GM18909 (cell line): ENCODE measurements at regions not wholly inside any gene's neighbourhood (a gene's known extent, or its start where the extent isn't known, plus 50 kb on each side); places are given as distances from the start of the nearest gene placed in this dataset.
"Not testable (repeated sequence)": the region's sequence is repeated elsewhere in the genome, so short reads cannot be mapped to it uniquely, and the experiment has no call there.

Experiments used
- ATAC-seq: cut with Tn5 transposase; IDR thresholded peaks from one replicate; pipeline ENCODE4 v1.9.1; 2021; ENCODE audit warnings: mild to moderate bottlenecking; ENCODE audit not compliant: unreplicated experiment, poor library complexity

DNA sequence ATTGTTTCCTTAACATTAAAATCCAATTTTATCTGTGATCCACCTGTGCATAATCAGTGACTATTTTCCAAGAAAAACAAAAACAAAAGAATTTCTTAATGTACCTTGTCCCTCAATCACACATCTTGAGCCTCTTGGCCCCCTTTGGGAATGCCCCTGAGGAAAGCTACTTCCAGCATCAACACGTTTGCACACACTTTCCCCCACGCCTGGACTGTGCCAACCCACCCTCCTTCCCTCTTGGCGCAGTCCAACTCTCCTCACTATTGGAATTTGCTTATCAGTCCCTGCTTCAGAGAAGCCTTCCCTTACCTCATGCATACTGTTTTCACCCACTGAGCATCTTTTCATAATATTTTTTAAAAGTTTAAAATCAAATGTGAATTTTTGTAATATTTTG, 389.4 kb upstream of the NRSN1 start:
- ATAC-seq = no peak

DNA sequence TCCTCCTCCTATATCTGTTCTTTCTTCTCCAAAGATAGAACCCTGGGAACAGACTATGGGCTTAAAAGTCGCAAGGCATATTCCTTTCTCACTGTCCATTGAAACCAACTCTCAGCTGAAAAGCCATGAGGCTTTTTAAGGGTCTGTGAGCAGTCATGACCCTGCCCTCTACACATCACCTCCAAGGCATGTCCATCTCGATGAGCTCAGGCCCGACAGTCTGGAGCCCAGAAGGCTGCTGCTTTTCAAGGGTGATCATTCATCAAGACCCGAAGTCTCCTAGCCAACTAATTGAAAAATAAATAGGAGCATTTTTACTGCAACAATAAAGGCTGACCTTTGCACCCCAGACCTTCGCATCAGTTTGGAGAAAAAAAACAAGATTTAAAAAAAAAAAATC, 378.8 kb upstream of the NRSN1 start:
- no peak for ATAC-seq

DNA sequence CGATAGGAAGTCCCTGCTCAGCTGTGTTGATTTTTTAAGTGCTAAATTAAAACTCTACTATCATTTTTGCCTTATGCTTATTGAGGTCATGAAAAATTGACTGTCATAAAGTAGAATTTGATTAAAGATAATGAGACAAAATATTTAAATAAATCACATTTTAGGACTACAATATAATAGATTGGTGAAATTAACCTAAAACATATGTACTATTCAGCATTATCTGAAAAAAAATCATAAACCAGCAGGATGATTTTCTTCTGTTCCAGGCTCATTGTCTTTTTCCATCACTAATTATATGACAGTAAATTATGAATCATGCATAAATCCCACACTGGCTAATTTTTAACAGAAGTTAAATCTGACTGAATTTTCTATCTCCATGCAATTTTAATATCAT, 373.6 kb upstream of the NRSN1 start:
- no peak for ATAC-seq

DNA sequence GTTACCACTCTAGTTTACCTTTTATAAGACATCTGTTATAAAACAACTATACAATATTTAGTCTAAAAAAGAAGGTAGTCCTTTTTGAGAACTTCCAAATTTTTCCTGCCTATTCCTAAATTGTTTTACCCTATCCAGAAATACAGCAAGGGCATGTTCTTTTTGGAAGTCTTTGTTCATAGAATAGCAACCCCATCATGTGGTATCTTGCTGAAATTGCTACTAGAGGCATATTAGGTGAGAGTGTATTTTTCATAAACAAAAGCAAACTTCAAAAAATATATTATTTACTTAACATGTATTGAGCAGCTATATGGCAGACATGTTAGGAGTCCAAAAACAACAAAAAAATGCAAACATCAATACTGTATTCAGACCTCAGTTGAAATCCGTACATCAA, 371.8 kb upstream of the NRSN1 start:
- ATAC-seq = no peak

DNA sequence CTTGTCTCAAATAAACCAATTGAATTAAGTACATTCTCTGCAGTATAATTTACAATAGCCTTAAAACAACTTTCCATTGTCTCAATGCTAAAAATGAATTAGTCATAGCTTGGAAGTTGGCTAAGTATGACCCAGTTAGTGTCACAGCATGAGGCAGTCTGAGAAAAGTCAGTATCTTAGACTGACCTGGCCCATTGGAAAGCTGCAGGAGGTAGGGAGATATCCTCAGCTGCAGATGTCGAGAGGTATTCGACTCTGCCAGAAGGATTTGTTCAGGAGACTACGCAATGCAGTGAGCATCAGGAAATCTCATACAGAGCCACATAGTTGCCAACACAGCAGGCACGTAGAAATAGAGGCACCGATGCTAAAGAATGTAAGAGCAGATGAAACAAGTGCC, 350.9 kb upstream of the NRSN1 start:
- ATAC-seq = no peak

DNA sequence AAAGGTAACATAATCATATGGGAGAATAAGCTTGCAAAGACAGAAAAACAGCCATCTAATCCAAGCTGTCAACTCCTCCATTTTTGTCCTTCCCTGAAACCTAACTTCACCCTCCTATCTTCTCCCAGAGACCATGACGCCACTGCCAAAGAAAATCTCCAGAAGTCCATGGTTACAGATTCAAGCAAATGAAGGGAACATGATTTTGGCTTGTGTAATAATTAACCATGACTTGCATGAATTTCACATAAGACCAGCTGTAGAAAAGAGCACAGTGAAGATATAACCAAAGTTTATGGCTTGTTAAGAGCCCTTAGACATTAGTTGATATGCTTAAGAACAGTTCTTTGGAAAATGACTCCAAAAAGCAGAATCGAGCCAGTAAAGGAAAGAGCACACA, 342.1 kb upstream of the NRSN1 start:
- no peak for ATAC-seq

DNA sequence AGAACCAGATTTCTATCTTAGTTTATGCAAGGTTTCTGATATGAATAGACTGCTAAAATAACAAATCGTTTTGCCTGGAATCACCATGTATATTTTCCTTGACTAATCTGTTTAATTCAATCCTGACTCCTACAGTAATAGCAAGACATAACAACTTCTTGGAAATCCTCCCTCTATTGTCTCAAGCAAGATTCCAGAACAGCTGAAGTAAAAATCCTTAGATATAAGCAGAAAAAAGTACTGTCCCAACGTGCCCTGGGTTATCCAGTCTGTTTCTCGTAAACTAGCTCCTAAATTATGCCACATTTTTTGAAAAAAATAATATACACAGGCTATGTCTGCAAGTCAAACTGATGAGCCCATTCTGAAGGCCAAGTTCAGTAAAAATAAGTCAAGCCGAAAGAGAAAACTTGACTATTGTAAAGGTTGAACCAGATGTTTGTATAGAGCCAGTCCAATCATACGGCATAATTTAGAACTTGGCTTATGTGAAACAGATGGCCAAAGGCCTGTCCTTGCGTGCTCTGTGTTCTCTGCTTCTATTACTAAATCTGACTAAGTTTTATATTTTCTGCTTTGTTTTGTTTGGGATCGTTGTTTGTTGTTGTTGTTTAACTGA, 341.6 kb upstream of the NRSN1 start:
- ATAC-seq = no peak

DNA sequence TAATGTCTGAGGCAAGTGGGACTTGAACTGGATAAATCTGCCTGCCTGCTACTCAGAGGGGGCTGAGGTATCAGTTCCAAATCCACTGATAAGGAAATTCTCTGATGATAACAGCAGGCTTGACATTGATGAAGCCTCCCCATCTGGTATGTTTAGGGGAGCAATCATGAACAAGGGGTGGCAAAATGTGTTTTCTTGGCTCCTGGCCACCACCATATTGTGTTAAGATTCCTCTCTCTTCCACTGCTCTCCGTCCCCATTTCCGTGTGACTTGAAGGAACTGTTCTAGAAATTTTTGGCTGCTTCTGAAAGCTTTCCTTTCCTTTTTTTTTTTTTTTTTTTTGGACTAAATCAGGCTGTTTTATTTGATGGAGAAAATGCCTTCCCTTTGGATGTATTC, 335.3 kb upstream of the NRSN1 start:
- no peak for ATAC-seq

DNA sequence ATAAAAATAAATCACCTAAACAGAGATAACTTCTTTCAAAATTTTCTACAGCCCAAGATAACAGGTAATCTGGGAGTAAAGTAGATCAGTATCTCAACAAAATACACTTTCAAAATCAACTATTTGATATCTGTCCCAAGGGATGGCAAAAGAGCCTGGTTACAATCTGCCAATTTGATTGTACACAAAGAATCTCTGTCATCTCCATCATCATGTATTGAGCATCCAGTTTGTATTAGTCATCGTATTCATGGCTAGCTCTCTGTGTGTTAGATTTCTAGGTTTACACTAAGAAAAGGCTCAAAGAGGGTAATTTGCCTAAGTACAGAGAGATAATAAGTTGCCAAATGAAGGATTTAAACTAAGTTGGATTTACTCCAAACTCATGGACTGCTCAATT, 329.0 kb upstream of the NRSN1 start:
- ATAC-seq = no peak

DNA sequence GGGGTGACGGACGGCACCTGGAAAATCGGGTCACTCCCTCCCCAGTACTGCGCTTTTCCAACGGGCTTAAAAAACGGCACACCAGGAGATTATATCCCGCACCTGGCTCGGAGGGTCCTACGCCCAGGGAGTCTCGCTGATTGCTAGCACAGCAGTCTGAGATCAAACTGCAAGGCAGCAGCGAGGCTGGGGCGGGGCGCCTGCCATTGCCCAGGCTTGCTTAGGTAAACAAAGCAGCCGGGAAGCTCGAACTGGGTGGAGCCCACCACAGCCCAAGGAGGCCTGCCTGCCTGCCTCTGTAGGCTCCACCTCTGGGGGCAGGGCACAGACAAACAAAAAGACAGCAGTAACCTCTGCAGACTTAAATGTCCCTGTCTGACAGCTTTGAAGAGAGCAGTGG, 321.7 kb upstream of the NRSN1 start:
- not testable (repeated sequence) for ATAC-seq

DNA sequence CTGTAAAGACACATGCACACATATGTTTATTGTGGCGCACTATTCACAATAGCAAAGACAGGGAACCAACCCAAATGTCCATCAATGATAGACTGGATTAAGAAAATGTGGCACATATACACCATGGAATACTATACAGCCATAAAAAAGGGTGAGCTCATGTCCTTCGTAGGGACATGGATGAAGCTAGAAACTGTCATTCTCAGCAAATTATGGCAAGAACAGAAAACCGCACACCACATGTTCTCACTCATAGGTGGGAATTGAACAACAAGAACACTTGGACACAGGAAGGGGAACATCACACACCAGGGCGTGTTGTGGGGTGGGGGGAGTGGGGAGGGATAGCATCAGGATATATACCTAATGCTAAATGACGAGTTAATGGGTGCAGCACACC, 304.9 kb upstream of the NRSN1 start:
- not testable (repeated sequence) for ATAC-seq

DNA sequence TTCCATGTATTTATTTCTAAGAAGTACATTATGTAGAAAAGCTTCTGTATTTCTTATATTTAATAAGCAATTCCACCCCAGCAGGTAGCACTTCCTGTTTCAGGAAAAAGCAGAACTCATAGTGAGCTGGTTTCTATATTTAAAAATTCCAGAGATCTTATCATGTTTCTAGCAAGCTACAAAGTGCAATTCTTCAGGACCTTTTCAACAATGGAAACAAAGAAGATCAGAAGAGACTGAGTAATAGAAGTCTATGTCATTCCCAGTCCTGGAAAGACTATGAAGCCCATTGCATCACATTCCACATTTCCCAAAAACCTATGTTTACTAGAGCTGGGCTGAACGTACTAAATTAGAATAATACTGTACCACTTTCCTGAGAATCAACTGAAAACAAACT, 302.6 kb upstream of the NRSN1 start:
- no peak for ATAC-seq

DNA sequence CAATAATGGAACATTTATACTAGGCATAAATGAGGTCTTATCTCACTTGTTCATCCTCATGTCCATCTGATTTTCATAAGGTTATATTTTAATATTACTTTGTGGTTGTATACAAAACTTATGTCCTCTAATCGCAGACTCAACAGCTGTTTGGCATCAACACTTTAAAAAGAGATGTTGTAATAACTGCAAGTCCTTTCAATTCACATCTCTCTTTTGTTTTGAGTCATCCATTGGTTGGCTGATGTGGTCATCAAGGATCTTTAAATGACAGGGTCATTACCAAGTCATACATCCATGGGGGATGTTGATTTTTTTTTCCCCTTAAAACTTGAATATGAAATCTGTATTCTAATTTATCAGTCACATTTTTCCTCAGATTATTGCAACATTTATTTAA, 299.4 kb upstream of the NRSN1 start:
- no peak for ATAC-seq

DNA sequence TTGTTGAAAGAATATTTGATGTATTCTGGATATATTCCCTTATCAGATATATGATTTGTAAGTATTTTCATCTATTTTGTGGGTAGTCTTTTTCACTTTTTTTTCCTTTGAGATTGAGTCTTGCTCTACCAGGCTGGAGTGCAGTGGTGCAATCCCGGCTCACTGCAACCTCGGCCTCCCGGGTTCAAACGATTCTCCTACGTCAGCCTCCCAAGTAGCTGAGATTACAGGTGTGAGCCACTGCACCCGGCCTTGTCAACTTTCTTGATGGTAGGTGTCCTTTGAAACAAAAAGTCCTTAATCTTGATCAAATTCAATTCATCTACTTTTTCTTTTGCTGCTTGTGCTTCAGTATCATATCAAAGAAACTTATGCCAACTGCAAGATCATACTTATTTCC, 297.2 kb upstream of the NRSN1 start:
- no peak for ATAC-seq

DNA sequence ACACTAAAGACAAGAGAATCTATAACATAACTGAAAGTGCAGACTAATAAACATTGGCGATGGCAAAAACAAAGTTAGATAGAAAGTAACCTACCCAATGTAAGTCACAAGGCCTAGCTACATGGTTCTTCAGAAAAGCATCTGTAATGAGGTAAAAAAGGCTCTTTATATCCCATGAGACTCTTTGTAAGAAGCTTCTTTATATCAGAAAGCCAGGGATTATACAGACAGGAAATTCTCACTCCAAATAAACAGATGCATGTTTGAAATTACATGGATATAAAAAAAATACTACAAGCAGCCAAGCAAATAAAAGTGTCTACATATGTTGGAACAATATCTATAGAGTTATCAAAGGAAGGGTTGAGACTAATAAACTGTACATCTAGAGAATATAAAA, 284.9 kb upstream of the NRSN1 start:
- no peak for ATAC-seq

DNA sequence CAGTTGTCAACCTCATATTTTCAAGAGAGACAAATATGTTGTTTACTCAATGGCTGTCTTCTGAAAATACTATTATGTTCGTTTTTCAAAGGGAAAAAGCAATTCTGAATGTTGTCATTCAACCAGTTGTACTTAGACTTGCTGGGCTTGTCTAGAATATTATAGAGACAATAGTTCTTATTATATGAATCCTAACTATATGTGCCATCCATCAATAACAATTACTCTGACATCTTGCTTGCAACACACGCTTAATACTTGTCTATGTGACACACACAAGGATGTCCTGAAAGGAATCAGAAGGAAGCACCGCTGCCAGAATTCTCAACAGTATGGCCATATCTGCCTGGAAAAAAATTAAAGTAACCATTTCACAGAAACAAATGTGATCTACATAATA, 283.3 kb upstream of the NRSN1 start:
- no peak for ATAC-seq

DNA sequence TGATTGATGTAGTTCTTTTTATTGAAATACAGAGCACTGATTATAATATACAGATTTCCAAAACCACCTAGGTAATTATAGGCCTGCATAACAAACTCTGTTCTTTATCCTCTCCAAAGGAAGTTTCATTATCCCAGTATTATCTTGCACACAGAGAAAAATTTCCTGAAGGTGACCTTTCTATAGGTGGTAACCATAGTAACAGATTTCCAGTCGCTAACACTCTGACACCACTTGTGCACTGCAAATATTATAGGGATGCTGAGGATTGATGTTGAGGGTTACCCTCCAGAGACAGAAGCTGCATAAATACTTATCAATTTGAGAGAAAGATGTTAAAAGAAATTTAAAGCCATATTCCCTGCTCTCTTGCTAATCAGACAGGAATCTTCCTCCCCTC, 274.5 kb upstream of the NRSN1 start:
- no peak for ATAC-seq

DNA sequence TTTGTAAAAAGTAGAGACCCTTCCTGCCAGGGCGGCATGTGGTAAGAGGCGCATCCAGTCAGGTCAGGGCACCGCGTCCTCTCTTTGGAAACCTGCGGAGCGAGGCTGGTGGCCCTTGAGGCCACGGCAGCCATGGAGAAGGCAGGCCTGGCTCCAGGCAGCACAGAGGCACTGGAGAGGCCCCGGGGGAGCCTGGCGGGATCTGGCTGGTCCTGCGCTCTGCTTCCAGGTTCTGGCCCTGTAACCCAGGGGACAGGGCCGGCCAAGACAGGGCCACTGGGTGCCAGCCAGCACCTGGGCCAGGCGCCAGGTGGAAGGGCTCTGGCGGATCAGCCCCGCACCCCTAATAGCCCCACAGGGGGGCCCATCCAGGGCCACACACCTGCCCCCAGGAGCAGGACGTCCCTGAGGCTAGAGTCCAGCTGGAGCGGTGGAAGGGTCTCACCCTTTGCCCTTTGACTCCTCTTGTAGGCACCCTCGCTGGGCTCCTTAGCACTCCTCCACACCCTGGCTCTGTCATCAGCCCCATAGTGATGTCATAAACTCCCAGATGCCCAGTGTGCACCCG, 272.4 kb upstream of the NRSN1 start:
- ATAC-seq = not testable (repeated sequence)

DNA sequence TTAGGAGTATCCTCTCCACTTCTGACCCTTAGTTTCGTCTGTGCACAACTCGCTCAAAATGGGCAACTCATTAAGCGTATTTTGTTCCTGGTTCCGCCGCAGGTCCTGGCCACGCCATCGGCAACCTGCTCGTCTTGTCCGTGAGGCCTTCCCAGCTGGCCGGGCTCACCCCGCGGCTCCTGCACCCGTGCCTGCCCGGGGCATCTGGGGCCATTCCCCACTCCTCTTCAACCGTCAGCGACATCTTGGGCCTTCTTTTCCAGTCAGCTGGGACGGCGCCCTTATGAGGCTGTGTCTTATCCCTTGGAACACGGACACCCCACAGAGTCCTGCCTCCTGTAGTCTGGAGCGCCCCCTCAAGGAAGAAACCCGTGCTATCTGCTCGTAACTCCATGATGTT, 271.9 kb upstream of the NRSN1 start:
- ATAC-seq = not testable (repeated sequence)

DNA sequence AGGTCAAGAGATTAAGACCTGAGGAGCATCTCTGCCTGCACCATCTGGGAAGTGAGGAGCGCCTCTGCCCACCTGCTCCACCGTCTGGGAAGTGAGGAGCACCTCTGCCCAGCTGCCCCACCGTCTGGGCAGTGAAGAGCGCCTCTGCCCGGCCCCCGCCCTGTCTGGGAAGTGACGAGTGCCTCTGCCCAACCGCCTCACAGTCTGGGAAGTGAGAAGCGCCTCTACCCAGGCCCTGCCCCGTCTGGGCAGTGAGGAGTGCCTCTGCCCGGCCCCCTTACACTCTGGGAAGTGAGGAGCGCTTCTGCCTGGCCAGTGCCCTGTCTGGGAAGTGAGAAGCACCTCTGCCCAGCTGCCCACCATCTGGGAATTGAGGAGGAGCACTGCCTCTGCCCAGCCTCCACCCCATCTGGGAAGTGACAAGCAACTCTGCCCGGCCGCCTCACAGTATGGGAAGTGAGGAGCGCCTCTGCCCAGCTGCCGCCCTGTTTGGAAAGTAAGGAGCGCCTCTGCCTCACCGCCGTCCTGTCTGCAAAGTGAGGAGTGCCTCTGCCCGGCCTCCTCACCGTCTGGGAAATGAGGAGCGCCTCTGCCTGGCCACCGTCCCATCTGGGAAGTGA, 270.4 kb upstream of the NRSN1 start:
- no peak for ATAC-seq

DNA sequence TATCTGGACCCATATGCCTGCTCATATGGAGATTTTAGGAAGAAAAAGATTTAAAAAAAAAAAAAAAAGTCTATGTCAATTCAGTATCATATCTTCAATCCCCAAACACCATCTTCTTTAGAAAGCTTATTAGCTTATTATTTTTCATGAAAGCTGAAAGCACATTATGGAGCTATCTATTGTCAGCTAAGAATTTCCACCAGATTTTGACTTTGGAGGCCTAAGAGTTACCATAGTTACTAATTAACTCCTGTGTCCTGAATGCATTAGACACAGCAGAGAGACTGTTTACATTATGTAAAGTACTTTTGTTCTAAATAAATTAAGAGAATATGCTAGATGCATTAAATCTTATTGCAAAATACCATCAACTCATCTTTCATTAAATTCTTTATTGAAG, 255.5 kb upstream of the NRSN1 start:
- ATAC-seq = no peak

DNA sequence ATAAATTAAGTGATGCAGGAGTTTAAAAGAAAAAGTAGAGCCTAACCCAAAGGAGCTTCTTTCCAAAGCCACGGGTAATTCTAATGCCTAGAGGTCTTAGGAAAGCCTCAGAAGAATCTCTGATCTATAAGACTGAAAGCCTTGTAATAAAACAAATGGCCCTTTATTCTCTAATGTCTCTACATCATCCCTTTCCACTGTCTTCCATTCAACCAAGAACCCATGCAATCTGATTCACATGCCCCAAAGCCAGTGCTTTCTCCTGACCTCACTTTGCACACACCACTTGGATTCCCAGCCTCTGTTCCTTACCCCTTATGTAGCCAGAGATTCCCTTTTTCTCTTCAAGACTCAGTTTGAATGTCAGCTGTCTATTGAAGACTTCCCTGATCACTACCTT, 252.9 kb upstream of the NRSN1 start:
- ATAC-seq = no peak
